Activated T-cell treated with anti-CD3 and anti-CD28 coated beads for 4 hours (primary cell): ENCODE measurements at regions not wholly inside any gene's neighbourhood (a gene's known extent, or its start where the extent isn't known, plus 50 kb on each side); places are given as distances from the start of the nearest gene placed in this dataset.

Experiments used
- DNase-seq: peaks from one replicate; pipeline ENCODE4 v3.0.0-alpha.2; 2020

DNA sequence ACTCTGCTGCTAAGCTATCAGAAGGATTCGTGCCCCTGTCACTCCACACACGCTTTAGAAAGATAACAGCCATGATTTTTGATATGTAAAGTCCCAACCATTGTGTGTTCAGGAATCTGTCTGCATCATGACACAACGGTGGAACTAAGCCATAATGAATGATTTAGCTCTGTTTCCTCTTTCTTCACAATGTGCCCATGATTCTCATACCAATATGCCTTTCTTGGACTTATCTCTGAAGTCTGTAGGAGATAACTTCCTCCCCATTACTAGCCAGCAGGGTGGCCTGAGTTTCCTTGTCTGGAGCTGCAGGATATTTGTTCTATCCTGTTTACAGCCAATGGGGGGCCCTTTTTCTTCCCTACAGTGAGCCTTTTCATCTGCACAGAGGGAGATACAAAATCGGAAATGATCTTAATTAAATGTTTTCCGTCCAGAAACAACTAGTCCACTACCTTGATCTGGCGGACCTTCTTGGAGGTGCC lies 511.7 kb downstream of the USP25 start:
- DNase-seq: no peak

DNA sequence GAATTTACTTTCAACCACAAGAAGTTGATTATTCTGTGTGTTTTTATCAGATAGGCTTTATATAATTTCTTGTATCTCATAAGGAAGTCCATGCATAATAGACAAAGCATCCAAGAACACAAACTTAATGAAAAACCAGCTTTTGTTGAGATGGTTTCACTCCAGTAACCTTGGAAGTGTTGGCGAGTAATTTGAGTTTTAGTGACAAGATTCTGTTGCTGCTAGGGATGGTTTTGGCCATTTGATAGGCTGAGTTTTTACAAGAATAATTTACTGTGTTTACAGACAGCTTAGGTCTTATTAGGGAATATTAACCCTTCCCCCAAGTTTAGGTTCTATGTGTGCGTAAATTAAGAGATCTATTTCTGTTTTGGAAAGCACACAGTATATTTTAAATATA lies 513.6 kb downstream of the USP25 start:
- no peak for DNase-seq

DNA sequence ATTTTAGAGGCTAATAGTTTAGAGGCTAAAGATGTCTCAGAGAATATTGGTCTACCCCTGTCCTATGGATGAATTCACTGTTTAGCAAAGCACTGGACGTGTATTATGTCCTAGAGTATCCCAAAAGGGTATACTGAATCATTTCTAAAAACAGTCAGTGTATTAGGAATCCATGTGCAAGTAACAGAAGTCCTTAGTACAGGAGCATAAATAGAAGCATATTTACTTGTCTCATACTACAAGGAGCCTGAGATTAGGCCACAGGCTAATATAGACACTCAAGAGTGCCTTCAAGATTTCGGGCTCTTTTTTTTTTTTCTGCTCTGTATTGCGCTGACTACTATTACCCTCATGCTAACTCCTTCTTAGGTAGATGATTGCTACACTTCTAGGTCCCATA lies 518.9 kb downstream of the USP25 start:
- DNase-seq: no peak

DNA sequence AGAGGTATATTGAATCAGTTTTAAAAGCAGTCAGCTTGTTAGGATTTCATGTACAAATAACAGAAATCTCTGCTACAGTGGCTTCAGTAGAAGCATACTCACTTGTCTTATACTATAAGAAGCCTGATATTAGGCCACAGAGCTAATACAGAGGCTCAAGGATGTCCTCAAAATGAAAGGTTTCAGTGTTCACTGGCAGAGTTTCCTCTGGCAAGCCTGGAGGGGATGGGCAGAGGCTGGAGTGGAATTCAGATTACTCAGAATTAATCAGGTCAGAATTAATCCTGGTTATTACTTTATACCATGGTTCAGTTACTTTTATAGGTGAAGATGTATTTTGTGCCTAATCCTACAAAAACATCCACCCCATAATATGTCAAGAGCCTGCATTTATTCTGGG lies 520.5 kb downstream of the USP25 start:
- DNase-seq: no peak

DNA sequence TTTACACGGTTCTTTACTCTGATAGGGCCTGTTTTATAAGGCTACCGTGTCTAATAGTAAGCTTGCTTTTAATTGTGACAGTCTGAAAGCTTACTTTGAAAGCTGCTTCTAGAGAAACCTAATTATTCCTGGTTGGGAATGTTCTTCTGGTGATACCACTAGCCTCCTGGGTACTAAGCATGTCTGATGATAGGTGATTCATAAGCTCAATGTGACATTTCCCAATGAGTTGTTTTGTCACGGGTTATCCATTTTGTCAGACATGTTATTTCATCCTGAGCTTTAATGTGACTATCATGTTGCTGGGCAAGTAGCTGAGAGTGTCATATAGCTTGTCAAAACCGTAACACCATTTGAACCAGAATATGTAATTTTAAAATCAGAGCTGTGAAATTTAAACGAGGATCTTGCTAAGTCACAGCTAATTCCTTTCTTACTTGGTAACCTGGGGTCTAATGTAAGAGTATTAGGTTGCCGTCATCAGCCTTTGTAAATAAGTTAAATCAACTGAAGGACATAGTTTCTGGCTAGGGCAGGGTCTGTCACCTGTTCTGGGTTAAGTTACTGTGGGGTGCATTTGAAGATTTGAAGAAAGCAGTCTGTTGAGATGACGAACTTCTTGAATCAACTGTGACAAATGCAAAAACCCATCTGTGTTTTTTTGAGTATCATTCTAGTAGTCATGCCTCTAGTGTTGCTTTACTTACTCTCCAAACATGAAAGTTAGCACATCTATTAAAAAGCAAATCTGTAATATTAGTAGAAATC lies 529.2 kb downstream of the USP25 start:
- DNase-seq: no peak

DNA sequence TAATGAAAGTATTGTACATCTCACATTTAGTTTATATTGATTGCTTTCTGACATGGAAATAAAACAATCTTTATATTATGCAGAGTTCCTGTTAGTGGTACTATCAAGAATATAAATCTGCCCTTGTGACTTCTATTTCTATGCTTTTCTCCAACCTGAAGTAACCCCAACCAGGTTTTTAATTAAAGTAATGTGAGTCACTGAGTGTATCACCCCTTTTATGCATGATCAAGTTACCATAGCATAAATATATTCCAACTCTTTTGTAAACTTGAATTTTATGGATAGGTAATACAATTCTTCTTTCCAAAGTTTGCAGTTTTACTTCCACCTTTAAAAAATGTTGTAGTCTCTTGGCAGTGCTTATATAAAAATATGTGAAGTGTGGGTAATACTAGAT lies 532.3 kb downstream of the USP25 start:
- no peak for DNase-seq

DNA sequence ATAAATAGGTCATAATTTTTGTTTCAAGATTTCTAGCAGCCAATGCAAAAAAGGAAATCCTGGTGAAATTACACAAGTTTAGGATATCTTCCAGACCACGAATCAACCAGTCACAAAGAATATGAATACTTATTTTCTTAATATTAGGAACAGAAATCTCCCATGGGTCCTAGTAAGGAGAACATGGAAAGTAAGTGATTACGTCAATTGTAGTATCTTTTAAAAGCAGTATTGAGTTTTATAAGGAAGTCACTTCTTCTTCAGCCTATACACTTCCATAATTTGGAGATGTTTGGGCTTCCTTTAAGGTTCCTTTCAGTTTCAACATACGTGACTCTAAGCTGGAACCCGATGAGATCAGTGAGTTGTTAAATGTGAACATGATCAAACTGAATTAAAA lies 534.5 kb downstream of the USP25 start:
- DNase-seq: no peak

DNA sequence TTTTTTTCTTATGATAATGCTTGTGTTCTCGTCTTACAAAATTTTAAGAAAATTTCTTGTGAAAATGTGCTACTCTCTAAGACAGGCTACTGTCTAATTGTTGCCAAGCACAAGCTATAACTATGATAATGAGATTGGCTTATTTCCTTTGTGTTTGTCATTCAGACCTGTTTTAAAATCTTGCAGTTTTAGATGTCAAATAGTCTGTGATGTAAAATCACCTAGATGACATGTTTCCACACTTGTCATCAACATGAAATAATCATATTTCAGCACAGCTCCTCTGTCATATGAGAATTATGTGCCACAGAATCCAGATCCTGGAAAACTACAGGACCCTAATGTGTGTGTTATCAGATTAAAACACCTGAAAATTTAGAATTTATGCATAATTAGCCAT lies 539.7 kb downstream of the USP25 start:
- no peak for DNase-seq

DNA sequence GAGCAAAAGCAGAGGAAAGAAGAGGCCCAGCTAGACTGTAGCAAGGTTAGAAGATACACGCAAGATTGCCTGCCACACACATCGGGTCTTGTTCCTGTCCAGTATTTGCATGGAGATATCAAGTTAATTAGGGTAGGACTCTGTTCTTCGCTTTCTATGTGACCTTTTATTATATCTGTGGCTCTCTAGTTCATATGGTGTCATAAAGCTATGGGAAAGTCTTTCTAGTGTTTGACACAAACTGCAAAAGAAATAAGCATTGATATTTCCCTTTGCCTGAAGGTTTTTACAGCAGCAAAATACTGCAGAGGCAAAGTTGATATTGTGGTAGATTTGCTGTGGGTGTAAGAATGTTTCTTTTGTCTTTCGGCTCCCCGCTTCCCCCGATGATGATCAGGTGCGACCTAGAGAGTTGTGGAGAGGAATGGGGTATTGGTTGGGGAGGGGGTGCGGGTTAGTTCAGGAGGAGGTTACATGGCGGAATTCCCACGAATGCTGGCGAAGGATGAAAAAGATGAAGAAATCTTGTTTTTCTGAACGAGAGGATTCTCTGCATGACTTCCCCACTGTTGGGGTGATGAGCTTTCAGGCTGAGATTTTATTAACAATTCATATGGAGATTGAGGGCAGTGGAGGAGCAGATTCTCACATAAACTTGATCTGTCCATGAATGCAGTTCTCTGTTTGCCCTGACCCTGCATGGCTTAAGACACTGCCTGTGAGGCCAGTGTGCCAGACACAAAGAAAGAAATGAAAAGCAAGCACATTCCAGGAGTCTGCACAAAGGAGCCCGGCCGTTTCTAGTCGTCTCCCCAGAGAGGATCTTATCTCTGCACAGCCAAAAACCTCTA lies 550.2 kb downstream of the USP25 start:
- DNase-seq: no peak

DNA sequence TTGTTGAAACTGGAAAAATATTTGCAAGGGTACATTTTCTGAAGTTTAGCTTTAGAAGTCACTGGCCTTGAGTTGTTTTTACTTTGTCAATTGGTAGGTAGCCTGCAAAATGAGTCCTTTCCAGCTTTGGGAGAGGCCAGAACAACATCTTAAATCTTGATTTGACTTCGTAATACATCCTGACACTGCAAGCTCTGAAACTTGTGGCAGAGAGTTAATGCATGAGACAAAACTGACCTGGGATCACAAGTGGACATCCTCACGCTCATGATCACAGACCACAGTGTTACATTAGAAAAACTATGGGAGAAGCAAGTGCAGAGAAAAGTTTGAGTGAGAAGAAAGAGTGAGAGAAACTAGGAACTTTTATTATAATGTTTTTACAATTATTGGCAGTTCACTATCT lies 550.9 kb downstream of the USP25 start:
- no peak for DNase-seq

DNA sequence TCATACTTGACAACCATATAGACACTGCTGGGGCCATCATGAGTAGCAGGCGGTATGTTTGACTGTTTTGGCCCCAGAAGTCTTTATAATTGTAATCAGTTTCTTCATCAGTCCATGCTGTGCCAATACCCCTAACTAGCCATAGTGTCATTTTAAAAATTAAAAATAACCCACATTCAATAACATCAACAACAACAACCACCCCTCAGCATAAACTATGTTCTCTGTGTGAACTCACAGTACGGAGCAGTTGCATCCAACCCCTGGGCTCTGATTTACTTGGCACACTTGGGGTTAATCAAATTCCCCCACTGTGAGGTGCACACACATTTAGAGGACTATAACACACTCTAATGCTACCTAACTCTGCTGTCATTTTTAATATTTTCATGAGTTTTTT lies 553.7 kb downstream of the USP25 start:
- no peak for DNase-seq

DNA sequence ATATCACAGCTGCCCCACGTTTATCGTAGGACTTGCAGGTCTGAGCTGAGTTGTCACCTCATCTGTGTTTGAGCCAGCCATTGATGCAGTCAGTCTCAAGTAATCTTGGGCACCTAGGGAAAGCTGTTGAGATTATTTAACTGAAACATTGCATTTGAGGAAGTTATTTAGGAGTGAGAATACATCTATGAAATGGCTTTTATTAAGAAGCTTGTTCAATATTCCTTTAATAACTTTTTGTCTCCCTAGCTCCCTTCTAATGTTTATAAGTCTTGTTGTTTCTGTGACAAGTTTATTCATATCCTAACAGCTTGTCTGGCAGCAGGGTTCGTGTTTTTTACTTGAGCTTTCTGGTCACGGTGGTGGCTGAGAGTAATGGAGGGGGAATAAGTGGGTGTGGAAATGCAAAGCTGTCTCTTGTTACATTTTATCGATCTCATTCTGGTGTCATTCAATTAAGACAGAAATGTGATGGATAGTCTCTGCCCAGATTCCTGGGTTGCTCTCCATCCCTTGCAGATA lies 555.9 kb downstream of the USP25 start:
- DNase-seq: no peak

DNA sequence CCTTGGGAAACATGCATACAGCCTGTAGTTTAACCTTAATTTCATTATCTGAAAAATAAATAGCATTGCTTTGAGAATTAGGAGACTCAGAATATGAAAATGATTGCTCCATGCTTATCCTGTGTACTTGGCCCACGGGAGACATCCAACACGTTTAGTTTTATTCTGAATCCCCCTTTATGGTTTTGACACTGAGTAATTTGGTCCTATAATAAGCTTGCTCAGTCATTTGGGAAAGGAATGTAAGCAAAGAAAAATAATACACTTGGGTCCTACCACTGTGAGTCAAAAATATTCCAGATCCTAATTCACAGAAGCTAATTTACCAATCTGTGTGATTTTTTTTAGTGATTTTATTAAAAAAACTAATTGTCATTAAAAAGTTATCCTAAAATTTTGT lies 557.3 kb downstream of the USP25 start:
- no peak for DNase-seq

DNA sequence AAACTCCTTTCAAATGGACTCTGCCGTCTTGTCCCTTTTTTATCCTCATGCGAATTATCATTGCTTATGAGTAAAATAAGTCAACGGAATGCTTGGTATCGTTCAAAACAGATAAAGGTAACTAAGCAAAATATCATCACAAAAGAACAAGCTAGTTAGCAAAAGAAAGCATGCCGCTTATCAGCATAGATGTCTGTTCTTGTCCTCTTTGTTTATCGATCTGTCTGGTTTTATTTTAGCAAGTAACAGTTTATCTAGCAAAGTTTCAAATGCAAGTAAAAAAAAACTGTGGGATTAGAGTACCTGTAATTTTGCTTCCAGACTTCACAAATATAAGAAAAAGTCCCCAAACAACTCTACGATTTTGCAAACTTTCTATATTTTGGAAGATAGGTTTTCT lies 561.5 kb downstream of the USP25 start:
- no peak for DNase-seq

DNA sequence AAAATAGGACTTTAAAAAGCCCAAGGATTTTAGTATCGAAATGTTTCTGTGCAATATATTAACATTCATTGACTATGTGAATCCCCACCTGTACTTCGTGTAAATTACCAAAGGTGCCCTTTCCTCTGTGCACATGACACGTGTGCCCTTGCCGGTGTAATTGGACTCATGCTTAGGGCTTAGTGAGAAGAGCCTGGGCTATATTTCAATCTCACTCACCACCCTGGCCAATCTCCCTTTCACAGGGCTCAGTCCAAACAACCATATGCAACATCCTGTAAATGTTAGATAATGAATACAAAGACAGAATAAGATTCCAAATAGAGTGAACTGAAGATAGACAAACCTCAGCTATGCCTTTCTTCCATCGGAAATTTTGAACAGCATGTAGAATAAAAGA lies 564.3 kb downstream of the USP25 start:
- no peak for DNase-seq

DNA sequence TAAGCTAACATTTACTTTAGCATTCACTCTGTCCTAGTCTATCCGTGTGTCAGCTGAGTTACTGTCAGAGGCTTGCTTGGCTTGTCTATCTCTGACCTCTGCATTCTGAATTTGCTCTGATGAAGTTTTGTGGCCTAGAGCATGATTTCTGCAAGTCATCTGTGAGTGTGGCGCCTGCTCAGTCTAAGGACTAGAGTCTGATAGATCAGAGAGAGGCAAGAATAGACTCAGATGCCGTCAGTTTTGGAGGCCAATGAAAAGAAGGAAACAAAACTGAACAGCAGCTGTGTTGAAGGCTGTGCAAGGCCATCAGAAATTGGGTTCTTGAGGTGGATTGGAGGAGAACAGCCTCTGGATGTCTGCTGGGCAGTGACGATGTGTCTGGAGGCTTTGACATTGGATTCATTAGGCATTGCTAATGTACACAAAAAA lies 573.1 kb downstream of the USP25 start:
- DNase-seq: no peak

DNA sequence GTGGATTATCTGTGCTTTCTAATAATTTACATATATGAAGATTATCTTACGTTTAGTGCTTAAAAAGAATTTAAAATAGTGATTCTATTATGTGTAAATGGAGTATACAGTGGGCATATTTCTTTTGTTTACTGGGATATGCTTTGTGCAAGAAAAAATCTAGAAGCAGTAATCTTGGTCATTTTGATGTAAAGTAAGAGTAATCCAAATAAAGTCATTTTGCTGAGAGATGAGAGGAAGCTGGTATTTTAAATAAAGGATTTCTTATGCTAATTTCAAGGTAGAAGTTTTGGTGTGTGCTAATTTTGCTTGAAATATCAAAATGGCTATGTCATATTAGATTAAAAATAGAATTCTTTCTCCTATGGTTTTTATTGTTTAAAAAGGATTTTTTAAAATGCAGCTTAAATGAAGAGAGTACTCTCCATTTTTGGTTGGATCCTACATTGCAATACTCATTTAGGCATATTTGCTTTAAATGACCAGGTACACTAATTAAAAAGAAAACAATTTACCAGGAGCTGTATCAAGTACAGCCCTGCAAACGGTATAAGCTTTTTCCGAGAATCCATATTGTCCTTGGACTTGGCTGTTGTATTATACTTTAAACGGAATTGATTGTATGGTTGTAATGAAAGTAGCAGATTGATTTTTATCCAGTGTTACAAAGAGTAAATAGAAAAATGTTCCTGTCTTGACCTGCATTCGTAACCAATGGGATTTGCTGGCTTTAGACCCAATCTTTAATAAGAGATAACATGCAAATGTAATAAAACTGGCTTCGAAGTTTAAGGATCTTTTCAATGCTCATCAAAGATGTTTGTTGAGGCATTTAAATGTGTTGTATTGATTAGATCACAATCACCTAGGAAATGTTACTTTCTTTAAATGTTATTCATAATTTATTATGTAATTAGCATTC lies 574.7 kb downstream of the USP25 start:
- DNase-seq: no peak

DNA sequence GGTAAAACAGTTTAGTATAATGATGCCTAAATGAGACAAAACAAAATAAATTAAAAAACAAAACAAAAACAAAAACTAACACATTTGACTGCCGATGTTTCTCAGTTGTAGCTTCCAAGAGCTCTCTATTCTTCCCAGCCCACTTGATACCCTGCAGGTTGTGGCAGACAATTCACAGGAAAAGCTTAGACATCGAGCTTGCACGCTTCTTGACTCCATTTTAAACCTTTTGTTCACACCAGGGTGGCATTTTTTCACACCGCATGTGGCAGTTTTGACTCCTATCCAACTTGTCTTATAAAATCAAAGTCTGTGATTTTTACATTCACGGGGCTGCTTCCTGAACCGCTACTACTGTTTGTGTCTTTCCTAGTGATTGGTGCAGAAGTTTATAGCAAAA lies 575.9 kb downstream of the USP25 start:
- DNase-seq: no peak

DNA sequence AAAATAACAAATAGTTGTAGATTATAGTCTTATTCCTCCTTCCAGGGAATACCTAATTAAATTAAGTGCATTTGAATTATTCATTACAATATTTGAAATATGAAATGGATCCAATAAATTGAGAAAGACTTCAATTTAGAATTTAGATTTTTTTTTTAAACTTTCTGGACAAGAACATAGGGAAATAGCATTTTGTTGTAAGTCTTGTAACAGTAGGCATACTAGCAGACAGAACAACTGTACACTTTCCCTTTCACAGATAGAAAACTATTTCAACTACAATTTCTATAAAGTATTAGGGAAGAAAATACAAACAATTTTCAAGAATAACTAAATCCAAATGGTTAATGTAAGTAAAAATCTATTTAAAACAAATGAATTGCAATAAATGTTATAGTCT lies 577.5 kb downstream of the USP25 start:
- no peak for DNase-seq

DNA sequence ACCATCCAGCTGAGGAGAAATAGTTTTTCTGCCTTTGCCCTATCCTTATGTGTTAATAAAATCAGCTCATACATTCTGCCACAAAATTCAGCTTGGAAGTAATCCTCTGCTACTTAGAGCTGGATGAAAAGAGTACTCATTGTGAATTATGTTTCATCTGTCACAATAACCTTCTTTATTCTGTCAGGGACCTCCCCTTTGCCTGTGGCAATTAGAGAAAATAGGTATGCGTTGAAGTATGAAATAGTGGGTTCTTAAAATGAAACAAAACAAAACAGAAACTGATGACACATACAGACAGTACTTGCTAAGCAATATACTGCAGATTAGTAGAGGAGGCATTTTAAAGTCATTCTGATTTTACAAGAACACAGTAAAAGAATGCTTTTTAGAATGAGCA lies 578.5 kb downstream of the USP25 start:
- DNase-seq: no peak

DNA sequence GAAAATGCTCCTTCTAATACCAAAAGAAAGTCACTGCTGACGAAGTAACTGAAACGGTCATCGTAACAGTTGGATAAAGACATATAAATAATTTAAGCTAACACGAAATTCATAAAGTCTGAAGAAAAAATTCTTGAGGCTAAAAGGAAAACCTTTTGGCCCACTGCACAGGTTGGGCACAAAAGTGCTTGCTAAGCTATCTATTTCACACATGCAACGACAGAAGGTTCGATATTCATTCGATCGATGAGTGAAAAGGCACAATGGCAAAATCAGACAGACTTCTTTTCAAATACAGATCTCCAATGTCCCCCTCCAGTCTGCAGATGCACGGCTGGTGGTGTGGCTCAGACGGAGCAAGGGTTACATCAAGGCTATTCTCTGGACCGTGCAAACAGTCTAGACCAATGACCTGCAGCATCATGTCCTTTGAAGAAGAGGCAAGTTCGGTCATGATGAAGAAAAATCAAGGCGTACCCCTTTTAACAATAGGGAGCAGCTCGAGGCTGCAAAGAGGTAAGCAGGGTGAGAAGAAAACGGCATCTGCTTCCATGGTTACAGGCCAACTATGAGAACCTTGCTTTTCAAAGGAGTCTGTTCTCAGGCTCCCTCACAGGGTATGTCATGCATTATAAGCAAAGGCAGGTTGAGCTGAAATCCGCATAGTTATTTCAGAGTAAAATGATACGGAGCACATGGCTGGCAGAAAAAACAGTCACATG lies 579.6 kb downstream of the USP25 start:
- no peak for DNase-seq

DNA sequence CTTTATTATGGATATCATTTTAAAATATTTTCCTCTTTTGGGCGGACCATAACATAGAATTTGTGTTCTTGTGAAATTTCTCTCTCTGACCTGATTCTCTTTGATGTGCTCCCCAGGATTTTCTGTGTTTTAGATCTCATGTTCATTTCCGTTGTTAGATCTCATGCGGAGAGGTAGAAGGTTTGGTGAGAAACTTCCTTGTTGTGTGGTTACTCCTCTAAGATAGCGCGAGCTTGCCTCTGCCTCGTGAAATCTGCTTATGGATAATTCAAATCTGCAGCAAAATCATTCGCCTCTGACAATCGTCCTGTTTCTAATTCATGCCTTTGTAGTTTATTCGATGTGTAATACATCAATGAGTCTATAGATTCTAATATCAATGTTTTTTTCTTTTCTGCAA lies 580.4 kb downstream of the USP25 start:
- no peak for DNase-seq
